ENCODE measurements at regions not wholly inside any gene's neighbourhood (a gene's known extent, or its start where the extent isn't known, plus 50 kb on each side); places are given as distances from the start of the nearest gene placed in this dataset.

DNA sequence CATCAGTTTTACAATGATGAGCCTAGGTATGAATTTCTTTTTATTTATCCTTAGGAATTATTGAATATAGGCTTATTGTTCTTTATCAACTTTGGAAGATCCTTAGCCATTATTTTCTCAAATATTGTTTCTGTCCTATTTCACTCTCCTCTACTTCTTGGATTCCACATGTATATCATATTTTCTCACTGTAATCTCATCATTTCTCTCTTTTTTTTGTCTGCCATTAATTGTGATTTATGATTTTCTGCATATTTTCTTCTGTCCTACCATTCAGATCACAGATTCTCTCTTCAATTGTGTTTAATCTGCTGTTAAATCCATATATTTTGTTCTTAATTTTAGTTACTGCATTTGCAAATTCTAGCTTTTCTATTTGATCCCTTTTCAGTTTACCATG is 139.8 kb downstream of the ARRDC3 start:
- TF ChIP-seq, protein P1, sequence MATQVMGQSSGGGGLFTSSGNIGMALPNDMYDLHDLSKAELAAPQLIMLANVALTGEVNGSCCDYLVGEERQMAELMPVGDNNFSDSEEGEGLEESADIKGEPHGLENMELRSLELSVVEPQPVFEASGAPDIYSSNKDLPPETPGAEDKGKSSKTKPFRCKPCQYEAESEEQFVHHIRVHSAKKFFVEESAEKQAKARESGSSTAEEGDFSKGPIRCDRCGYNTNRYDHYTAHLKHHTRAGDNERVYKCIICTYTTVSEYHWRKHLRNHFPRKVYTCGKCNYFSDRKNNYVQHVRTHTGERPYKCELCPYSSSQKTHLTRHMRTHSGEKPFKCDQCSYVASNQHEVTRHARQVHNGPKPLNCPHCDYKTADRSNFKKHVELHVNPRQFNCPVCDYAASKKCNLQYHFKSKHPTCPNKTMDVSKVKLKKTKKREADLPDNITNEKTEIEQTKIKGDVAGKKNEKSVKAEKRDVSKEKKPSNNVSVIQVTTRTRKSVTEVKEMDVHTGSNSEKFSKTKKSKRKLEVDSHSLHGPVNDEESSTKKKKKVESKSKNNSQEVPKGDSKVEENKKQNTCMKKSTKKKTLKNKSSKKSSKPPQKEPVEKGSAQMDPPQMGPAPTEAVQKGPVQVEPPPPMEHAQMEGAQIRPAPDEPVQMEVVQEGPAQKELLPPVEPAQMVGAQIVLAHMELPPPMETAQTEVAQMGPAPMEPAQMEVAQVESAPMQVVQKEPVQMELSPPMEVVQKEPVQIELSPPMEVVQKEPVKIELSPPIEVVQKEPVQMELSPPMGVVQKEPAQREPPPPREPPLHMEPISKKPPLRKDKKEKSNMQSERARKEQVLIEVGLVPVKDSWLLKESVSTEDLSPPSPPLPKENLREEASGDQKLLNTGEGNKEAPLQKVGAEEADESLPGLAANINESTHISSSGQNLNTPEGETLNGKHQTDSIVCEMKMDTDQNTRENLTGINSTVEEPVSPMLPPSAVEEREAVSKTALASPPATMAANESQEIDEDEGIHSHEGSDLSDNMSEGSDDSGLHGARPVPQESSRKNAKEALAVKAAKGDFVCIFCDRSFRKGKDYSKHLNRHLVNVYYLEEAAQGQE (IDR thresholded peaks at IDR 0.05; ENCODE audit: borderline replicate concordance) = no peak
- TF ChIP-seq, protein P2, sequence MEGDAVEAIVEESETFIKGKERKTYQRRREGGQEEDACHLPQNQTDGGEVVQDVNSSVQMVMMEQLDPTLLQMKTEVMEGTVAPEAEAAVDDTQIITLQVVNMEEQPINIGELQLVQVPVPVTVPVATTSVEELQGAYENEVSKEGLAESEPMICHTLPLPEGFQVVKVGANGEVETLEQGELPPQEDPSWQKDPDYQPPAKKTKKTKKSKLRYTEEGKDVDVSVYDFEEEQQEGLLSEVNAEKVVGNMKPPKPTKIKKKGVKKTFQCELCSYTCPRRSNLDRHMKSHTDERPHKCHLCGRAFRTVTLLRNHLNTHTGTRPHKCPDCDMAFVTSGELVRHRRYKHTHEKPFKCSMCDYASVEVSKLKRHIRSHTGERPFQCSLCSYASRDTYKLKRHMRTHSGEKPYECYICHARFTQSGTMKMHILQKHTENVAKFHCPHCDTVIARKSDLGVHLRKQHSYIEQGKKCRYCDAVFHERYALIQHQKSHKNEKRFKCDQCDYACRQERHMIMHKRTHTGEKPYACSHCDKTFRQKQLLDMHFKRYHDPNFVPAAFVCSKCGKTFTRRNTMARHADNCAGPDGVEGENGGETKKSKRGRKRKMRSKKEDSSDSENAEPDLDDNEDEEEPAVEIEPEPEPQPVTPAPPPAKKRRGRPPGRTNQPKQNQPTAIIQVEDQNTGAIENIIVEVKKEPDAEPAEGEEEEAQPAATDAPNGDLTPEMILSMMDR (IDR thresholded peaks at IDR 0.05; ENCODE audit: poor library complexity, severe bottlenecking) = no peak
- TF ChIP-seq EZH2 (IDR thresholded peaks at IDR 0.05; ENCODE audit: borderline replicate concordance, insufficient read depth, low read length, poor library complexity, severe bottlenecking) (no peak), RAD21 (conservative IDR thresholded peaks at IDR 0.05) (no peak), TAF1 (IDR thresholded peaks at IDR 0.05; ENCODE audit: low read depth) (no peak), POLR2AphosphoS5 (IDR thresholded peaks at IDR 0.05) (no peak)
